ENCODE measurements at regions not wholly inside any gene's neighbourhood (a gene's known extent, or its start where the extent isn't known, plus 50 kb on each side); places are given as distances from the start of the nearest gene placed in this dataset.
"Not testable (repeated sequence)": the region's sequence is repeated elsewhere in the genome, so short reads cannot be mapped to it uniquely, and the experiment has no call there.

- H3K27me3 Mint-ChIP-seq, result no peaks in the 10 kb centered on the region
- H3K27ac Mint-ChIP-seq, result no peak overlapping the region
- H3K9me3 Mint-ChIP-seq, result no peaks in the 10 kb centered on the region
- peaks cover 7% of the 10 kb centered on the region for H3K4me1 Mint-ChIP-seq
- no peak overlapping the region for H3K4me3 Mint-ChIP-seq
- no peaks in the 10 kb centered on the region for H3K36me3 Mint-ChIP-seq
Measured at GRCh38 chr6:130615816-130616215, 211.4 kb upstream of the SMLR1 start.

GRCh38 chr6:130617658-130618057 lies 209.5 kb upstream of the SMLR1 start:
- no peak overlapping the region for H3K27ac Mint-ChIP-seq
- H3K4me3 Mint-ChIP-seq, result no peak overlapping the region
- no peaks in the 10 kb centered on the region for H3K27me3 Mint-ChIP-seq
- H3K9me3 Mint-ChIP-seq, result no peaks in the 10 kb centered on the region
- H3K36me3 Mint-ChIP-seq, result no peaks in the 10 kb centered on the region
- peaks cover 15% of the 10 kb centered on the region for H3K4me1 Mint-ChIP-seq

DNA sequence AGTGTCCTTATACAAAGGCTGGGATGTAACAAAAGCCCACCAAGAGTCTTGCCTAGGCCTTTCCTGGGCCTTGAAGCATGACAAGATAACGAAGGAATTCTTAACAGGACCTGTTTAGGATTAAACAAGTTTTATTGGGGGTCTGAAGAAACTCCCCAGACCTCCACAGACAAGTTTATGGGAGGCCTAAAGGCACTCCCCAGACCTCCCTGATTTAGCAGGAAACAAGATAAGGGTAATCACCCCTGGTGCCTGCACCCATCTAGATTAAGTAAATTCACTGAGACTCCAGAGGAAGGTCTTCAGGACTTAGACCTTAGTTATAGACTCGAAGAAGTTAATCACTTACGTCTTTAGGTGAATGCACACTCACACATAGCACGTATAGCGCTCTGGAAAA lies 208.4 kb upstream of the SMLR1 start:
- H3K4me3 Mint-ChIP-seq, H3K27me3 Mint-ChIP-seq, H3K36me3 Mint-ChIP-seq, H3K27ac Mint-ChIP-seq, H3K9me3 Mint-ChIP-seq: not testable (repeated sequence)
- H3K4me1 Mint-ChIP-seq, result peaks cover 15% of the 10 kb centered on the region

DNA sequence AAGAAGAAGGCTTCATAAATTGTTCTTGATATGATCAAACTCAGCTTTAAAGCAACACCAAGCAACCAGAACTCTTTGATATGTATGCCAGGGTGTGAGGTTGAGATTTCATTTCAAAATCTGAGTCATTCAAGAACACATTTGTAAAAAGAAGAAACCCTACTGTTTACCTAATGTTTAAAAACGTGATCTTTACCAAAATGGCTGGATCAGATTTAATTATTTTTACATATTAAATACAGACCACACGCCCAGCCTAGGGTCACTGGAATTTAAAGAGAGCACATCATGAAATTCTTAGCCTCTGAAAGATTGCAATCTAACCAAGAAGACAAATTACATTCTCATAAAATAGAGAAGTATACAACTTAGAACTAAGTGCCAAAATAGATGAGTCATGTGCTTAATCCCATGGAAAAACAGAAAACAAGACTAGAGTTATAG lies 206.8 kb upstream of the SMLR1 start:
- no peaks in the 10 kb centered on the region for H3K27me3 Mint-ChIP-seq
- H3K9me3 Mint-ChIP-seq, result no peaks in the 10 kb centered on the region
- no peak overlapping the region for H3K4me3 Mint-ChIP-seq
- no peak overlapping the region for H3K27ac Mint-ChIP-seq
- peaks cover 11% of the 10 kb centered on the region for H3K4me1 Mint-ChIP-seq
- H3K36me3 Mint-ChIP-seq, result no peaks in the 10 kb centered on the region

DNA sequence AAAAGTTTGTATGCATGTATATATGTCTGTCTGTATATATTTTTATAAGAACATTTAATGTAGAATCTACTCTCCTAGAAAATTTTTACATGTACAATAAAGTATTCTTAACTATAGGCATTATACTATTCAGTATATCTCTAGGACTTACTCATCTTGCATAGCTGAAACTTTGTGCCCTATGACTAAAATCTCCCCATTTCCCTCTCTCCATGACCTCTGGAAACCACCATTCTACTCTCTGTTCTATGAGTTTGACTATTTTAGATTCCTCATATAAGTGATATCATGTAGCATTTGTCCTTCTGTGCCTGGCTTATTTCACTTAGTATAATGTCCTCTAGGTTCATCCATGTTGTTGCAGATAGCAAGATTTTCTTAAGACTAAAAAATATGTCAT lies 205.1 kb upstream of the SMLR1 start:
- Mint-ChIP-seq H3K36me3 (no peaks in the 10 kb centered on the region), H3K9me3 (no peaks in the 10 kb centered on the region), H3K27me3 (no peaks in the 10 kb centered on the region), H3K4me3 (no peak overlapping the region), H3K4me1 (peaks cover 11% of the 10 kb centered on the region), H3K27ac (no peak overlapping the region)

DNA sequence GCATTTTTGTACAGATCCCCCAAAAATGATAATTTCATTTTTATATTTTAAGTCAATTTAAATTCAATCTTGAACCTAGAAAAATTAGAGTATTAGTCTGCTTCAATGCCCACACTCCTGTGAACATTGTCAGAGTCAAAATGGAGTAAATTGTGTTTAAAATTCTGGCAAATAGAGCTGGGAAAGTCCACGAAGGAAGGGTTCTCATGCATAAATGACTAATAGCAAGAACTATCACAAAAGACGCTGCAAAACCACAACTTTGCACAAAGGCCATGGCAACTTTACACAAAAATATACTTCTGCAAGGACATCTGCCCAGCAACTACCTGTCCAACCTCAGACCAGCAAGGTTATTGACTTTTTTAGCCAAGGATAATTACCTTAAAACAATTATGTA lies 203.2 kb upstream of the SMLR1 start:
- H3K36me3 Mint-ChIP-seq, result no peaks in the 10 kb centered on the region
- H3K4me3 Mint-ChIP-seq, result no peak overlapping the region
- H3K4me1 Mint-ChIP-seq, result peaks cover 11% of the 10 kb centered on the region

DNA sequence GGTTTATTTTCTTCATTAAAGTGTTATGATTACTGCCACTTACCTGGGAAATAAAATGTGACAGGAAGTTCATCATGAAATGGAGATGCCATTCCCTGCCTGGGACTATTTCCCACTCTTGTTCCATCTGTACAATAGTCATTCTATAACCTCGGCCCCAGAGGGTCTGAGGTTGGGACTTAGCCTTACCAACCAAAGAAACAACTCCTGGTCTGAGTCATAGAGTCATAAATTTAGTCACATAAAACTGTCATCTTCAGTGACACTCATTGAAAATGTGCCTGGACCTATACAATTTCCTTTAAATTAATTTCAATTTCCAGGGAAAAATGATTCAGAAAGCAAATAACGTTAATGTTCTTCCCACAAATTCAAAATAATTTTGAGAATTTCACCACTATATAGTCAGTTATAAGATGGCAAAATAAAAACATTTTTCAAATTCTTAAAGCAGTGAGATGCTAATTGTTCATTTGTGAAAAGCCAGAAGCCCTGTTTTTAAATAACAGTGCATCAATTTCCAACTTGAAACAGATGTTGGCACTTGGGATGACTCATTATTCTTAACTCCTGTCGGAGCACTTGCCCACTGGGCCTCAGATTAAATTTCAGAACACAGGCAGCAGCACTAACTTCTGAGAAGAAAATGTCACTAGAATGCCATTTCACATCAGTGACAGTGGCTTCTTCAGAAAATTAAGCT lies 201.2 kb upstream of the SMLR1 start:
- no peaks in the 10 kb centered on the region for H3K27me3 Mint-ChIP-seq
- no peaks in the 10 kb centered on the region for H3K36me3 Mint-ChIP-seq
- no peak overlapping the region for H3K27ac Mint-ChIP-seq
- H3K4me3 Mint-ChIP-seq, result no peak overlapping the region
- peaks cover 13% of the 10 kb centered on the region for H3K4me1 Mint-ChIP-seq
- no peaks in the 10 kb centered on the region for H3K9me3 Mint-ChIP-seq

More for the DNA sequence above, 203.2 kb upstream of the SMLR1 start:
- no peaks in the 10 kb centered on the region for H3K9me3 Mint-ChIP-seq
- no peak overlapping the region for H3K27ac Mint-ChIP-seq
- no peaks in the 10 kb centered on the region for H3K27me3 Mint-ChIP-seq

GRCh38 chr6:130628862-130629261 lies 198.3 kb upstream of the SMLR1 start:
- Mint-ChIP-seq H3K36me3 (no peaks in the 10 kb centered on the region), H3K4me1 (peaks cover 5% of the 10 kb centered on the region), H3K9me3 (no peaks in the 10 kb centered on the region), H3K4me3 (no peak overlapping the region), H3K27me3 (no peaks in the 10 kb centered on the region), H3K27ac (no peak overlapping the region)

DNA sequence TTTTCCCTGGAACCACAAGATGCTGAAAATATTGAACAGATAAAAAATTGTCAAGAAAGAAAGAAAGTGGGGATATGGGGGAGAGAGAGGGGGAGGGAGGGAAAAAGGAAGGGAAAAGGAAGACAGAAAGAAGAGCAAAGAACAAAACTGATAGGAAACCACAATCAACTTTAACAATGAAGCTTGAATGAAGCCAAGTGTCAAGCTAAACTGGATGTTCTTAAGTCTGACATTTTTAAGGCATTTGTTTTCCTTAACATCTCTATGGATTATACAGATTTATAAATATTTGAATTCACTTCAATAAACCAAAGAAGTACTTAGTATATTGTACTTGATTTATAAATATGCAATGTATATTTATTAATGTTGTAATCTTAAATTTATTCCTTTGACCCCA lies 197.6 kb upstream of the SMLR1 start:
- H3K36me3 Mint-ChIP-seq, result no peaks in the 10 kb centered on the region
- peaks cover 5% of the 10 kb centered on the region for H3K4me1 Mint-ChIP-seq
- no peaks in the 10 kb centered on the region for H3K9me3 Mint-ChIP-seq
- H3K27ac Mint-ChIP-seq, result no peak overlapping the region
- no peak overlapping the region for H3K4me3 Mint-ChIP-seq
- no peaks in the 10 kb centered on the region for H3K27me3 Mint-ChIP-seq

DNA sequence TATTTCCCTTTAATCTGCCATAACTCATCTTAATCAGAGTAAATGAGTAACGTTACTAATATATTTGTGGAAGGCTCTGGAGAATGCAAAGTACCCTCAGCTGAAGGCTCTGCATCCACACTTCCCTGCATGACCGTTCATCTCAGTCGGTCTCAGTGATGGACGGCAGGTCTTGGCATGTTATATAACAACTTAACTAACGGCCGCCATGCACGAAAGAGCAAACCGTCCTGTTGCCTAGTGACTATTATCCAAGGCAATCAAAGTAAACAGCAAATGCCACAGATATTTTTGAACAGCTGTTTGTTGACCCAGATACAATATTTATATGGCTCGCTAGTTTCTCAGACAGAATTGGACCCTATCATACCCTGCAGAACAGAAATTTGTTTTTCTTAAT lies 194.9 kb upstream of the SMLR1 start:
- H3K4me3 Mint-ChIP-seq, result no peak overlapping the region
- H3K9me3 Mint-ChIP-seq, result peaks cover 6% of the 10 kb centered on the region
- H3K4me1 Mint-ChIP-seq, result peaks cover 5% of the 10 kb centered on the region
- H3K27me3 Mint-ChIP-seq, result no peaks in the 10 kb centered on the region
- peaks cover 1% of the 10 kb centered on the region for H3K36me3 Mint-ChIP-seq
- no peak overlapping the region for H3K27ac Mint-ChIP-seq

GRCh38 chr6:130632897-130633296 lies 194.3 kb upstream of the SMLR1 start:
- H3K4me3 Mint-ChIP-seq, result no peak overlapping the region
- H3K27ac Mint-ChIP-seq, result no peak overlapping the region
- peaks cover 6% of the 10 kb centered on the region for H3K9me3 Mint-ChIP-seq
- no peaks in the 10 kb centered on the region for H3K27me3 Mint-ChIP-seq
- peaks cover 5% of the 10 kb centered on the region for H3K4me1 Mint-ChIP-seq
- peaks cover 1% of the 10 kb centered on the region for H3K36me3 Mint-ChIP-seq

DNA sequence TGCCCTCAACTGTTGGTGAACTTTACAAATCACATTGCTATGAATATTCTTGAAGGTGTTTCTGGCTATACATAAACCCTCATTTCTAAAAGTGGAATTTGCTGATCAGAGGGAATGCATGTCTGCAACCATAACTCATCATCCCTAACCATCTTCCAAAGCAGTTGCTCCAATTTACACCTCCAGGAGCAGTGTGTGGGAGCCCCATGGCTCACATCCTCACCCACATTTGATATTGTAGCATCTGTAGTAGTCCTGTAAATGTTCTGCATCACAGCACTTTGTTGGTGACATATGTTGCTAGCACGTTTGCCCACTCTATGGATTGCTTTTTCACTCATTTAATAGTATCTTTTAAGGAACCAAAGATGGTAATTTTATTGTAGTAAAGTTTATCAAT lies 183.8 kb upstream of the SMLR1 start:
- peaks cover 12% of the 10 kb centered on the region for H3K9me3 Mint-ChIP-seq
- H3K4me3 Mint-ChIP-seq, result no peak overlapping the region
- H3K27me3 Mint-ChIP-seq, result no peaks in the 10 kb centered on the region
- H3K4me1 Mint-ChIP-seq, result peaks cover 7% of the 10 kb centered on the region
- H3K36me3 Mint-ChIP-seq, result peaks cover 5% of the 10 kb centered on the region
- H3K27ac Mint-ChIP-seq, result no peak overlapping the region

GRCh38 chr6:130644175-130644574 lies 183.0 kb upstream of the SMLR1 start:
- Mint-ChIP-seq H3K27me3 (no peaks in the 10 kb centered on the region), H3K36me3 (peaks cover 5% of the 10 kb centered on the region), H3K4me3 (no peak overlapping the region), H3K9me3 (peaks cover 7% of the 10 kb centered on the region), H3K27ac (no peak overlapping the region), H3K4me1 (peaks cover 7% of the 10 kb centered on the region)

GRCh38 chr6:130644769-130645168 lies 182.4 kb upstream of the SMLR1 start:
- H3K36me3 Mint-ChIP-seq, H3K4me3 Mint-ChIP-seq: not testable (repeated sequence)

DNA sequence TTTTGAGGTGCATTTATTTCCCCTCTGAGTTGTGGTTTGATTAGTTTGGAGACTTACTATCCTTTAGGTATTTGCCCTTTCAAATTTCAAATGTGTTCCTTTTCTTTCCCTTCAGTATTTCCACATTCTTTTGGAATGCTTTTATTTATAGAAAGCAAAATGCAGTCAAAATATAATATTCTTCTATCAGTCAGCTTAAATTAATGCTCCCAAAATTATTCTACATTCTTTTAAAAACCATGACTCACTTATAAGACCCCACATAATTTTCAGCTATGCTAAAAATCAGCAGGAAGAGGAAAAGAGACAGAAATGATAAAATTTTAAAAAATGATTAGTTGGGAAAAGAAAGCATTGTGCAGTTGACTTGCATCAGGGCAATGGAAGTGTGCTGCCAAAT lies 180.0 kb upstream of the SMLR1 start:
- H3K4me3 Mint-ChIP-seq, result no peak overlapping the region
- H3K36me3 Mint-ChIP-seq, result peaks cover 5% of the 10 kb centered on the region
- no peaks in the 10 kb centered on the region for H3K27me3 Mint-ChIP-seq
- H3K27ac Mint-ChIP-seq, result no peak overlapping the region
- H3K9me3 Mint-ChIP-seq, result peaks cover 7% of the 10 kb centered on the region
- H3K4me1 Mint-ChIP-seq, result no peaks in the 10 kb centered on the region

More at GRCh38 chr6:130644769-130645168, 182.4 kb upstream of the SMLR1 start:
- H3K27me3 Mint-ChIP-seq, H3K4me1 Mint-ChIP-seq, H3K9me3 Mint-ChIP-seq, H3K27ac Mint-ChIP-seq: not testable (repeated sequence)

DNA sequence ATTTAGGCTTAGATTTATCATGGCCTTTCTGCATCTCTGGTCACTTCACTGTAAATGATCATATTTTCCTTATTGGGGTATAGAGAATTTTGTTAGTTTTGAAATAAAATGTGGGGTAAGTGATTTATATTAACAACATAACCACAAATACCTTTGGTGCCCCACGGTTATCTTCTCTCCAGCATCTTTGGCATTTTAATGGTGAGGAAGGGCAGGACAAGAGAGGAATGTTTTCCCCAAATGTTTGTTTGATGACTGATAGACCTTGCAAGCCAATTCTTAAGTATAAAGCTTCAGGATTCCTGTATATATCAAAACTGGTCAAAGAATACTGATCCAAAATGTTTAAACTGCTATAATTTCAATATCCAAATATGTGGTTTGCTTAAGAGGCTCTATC lies 171.6 kb upstream of the SMLR1 start:
- H3K9me3 Mint-ChIP-seq, result no peaks in the 10 kb centered on the region
- H3K36me3 Mint-ChIP-seq, result peaks cover 1% of the 10 kb centered on the region
- no peak overlapping the region for H3K4me3 Mint-ChIP-seq
- no peak overlapping the region for H3K27ac Mint-ChIP-seq
- H3K4me1 Mint-ChIP-seq, result peaks cover 4% of the 10 kb centered on the region
- no peaks in the 10 kb centered on the region for H3K27me3 Mint-ChIP-seq

- peaks cover 4% of the 10 kb centered on the region for H3K4me1 Mint-ChIP-seq
- no peaks in the 10 kb centered on the region for H3K27me3 Mint-ChIP-seq
- H3K4me3 Mint-ChIP-seq, result no peak overlapping the region
- H3K9me3 Mint-ChIP-seq, result no peaks in the 10 kb centered on the region
- peaks cover 1% of the 10 kb centered on the region for H3K36me3 Mint-ChIP-seq
- H3K27ac Mint-ChIP-seq, result no peak overlapping the region
Measured at GRCh38 chr6:130661077-130661476, 166.1 kb upstream of the SMLR1 start.
